H1 (cell line): ENCODE measurements at regions not wholly inside any gene's neighbourhood (a gene's known extent, or its start where the extent isn't known, plus 50 kb on each side); places are given as distances from the start of the nearest gene placed in this dataset.

ENCODE experiments used
- CTCF ChIA-PET: fragments of 300-600 bp; sonication (Branson Sonifier 250); formaldehyde crosslinking; loops from one replicate; lab custom pipeline; 2021; ENCODE audit not compliant: partially characterized antibody; lab: Charles Lee
- POLR2A ChIA-PET: fragments of 300-600 bp; sonication (Branson Sonifier 250); formaldehyde crosslinking; loops from one replicate; lab custom pipeline; 2021; ENCODE audit warnings: inconsistent platforms; ENCODE audit not compliant: partially characterized antibody; lab: Charles Lee
- DNase-seq, 2 experiments: peaks; one replicate each; pipeline versions ENCODE4 v3.0.0 to v3.0.0-alpha.2; 2010 to 2022; ENCODE audit warnings: low spot score in 2 of 2, low read depth in 1 of 2, mixed read lengths in 1 of 2
- FAIRE-seq: peaks from 2 replicates; lab custom pipeline; 2011; peaks lifted over from hg19 to GRCh38; lab: Jason Lieb, UNC
- H2AFZ ChIP-seq: 2 replicates; pipeline ENCODE4 v1.8.1; 2012; ENCODE audit warnings: low read length, inconsistent platforms
- H2AK5ac ChIP-seq: 2 replicates; pipeline ENCODE4 v1.6.1; 2013; ENCODE audit warnings: low read depth, low read length
- H2BK120ac ChIP-seq: replicated peaks from 2 replicates; pipeline ENCODE3; 2013; ENCODE audit warnings: low read depth, low read length, inconsistent platforms
- H2BK12ac ChIP-seq: 2 replicates; pipeline ENCODE4 v1.6.1; 2013; ENCODE audit warnings: low read depth, low read length
- H2BK15ac ChIP-seq: 2 replicates; pipeline ENCODE4 v1.6.1; 2013; ENCODE audit warnings: low read length
- H2BK20ac ChIP-seq: 2 replicates; pipeline ENCODE4 v1.6.1; 2013; ENCODE audit warnings: low read length
- H2BK5ac ChIP-seq: 2 replicates; pipeline ENCODE4 v1.6.1; 2013; ENCODE audit warnings: low read depth, low read length
- H3K14ac ChIP-seq: 2 replicates; pipeline ENCODE4 v1.6.1; 2013; ENCODE audit warnings: inconsistent platforms; ENCODE audit not compliant: insufficient read length
- H3K18ac ChIP-seq: 2 replicates; pipeline ENCODE4 v1.6.1; 2013; ENCODE audit warnings: low read length; ENCODE audit errors: extremely low read depth
- H3K23ac ChIP-seq: 2 replicates; pipeline ENCODE4 v1.6.1; 2013; ENCODE audit warnings: inconsistent platforms; ENCODE audit not compliant: insufficient read length
- H3K23me2 ChIP-seq: 2 replicates; pipeline ENCODE4 v1.6.1; 2013; ENCODE audit warnings: low read depth, low read length
- H3K27ac ChIP-seq: 2 replicates; pipeline ENCODE4 v1.6.1; 2011; ENCODE audit warnings: low read depth, low read length, inconsistent platforms
- H3K27me3 ChIP-seq, 4 experiments: replicated peaks in 1 of 4; 1 replicate in 1 of 4; 2 replicates in 3 of 4; pipeline versions ENCODE4 v1.6.1 to v1.8.1; 2011 to 2013; ENCODE audit warnings: low read length in 3 of 4, mild to moderate bottlenecking in 3 of 4, inconsistent platforms in 2 of 4, mixed read lengths in 2 of 4, moderate library complexity in 1 of 4; ENCODE audit not compliant: control insufficient read depth in 3 of 4, insufficient read depth in 3 of 4; ENCODE audit errors: extremely low read depth in 1 of 4
- H3K36me3 ChIP-seq, 4 experiments: 2 replicates each; pipeline versions ENCODE4 v1.6.1 to v1.8.1; 2011 to 2013; ENCODE audit warnings: mild to moderate bottlenecking in 4 of 4, low read length in 3 of 4, moderate library complexity in 2 of 4, control low read depth in 1 of 4, inconsistent platforms in 1 of 4; ENCODE audit not compliant: insufficient read depth in 4 of 4, control insufficient read depth in 2 of 4
- H3K4ac ChIP-seq: replicated peaks from 2 replicates; pipeline ENCODE3; 2013; ENCODE audit warnings: low read length, low read depth, mixed read lengths, inconsistent platforms; ENCODE audit not compliant: insufficient read length
- H3K4me1 ChIP-seq, 4 experiments: replicated peaks in 1 of 4; 1 replicate in 1 of 4; 2 replicates in 3 of 4; pipeline versions ENCODE4 v1.6.1 to v1.8.1; 2011 to 2013; ENCODE audit warnings: low read length in 3 of 4, inconsistent platforms in 2 of 4, mixed read lengths in 1 of 4; ENCODE audit not compliant: insufficient read depth in 4 of 4, control insufficient read depth in 3 of 4
- H3K4me2 ChIP-seq, 2 experiments: 2 replicates each; pipeline versions ENCODE4 v1.6.1 to v1.8.1; 2011 to 2013; ENCODE audit warnings: low read depth in 2 of 2, low read length in 2 of 2, control low read depth in 1 of 2, inconsistent platforms in 1 of 2, mild to moderate bottlenecking in 1 of 2; ENCODE audit not compliant: insufficient read depth in 1 of 2
- H3K4me3 ChIP-seq, 4 experiments: fragments of 200-600, 300-600 bp in 1 of 4; sonication (generic), shearing (Covaris generic), sonication (Bioruptor Twin) in 1 of 4; 2 replicates each; pipeline versions ENCODE4 v1.5.1 to v1.8.1; 2011 to 2016; ENCODE audit warnings: low read length in 4 of 4, low read depth in 3 of 4, control low read depth in 2 of 4, inconsistent platforms in 2 of 4, mild to moderate bottlenecking in 2 of 4, mixed read lengths in 1 of 4, moderate library complexity in 1 of 4; ENCODE audit not compliant: insufficient read depth in 2 of 4; ENCODE audit errors: extremely low read depth in 1 of 4
- H3K56ac ChIP-seq: replicated peaks from 2 replicates; pipeline ENCODE3; 2013; ENCODE audit warnings: low read depth, mild to moderate bottlenecking, mixed read lengths, low read length, inconsistent platforms; ENCODE audit not compliant: insufficient read length
- H3K79me1 ChIP-seq: 2 replicates; pipeline ENCODE4 v1.6.1; 2013; ENCODE audit warnings: low read depth, low read length, control low read depth
- H3K79me2 ChIP-seq, 2 experiments: 2 replicates each; pipeline versions ENCODE4 v1.6.1 to v1.8.1; 2012 to 2013; ENCODE audit warnings: low read length in 2 of 2, mild to moderate bottlenecking in 2 of 2, inconsistent platforms in 1 of 2; ENCODE audit not compliant: insufficient read depth in 2 of 2, control insufficient read depth in 1 of 2
- H3K9ac ChIP-seq, 4 experiments: replicated peaks in 1 of 4; 1 replicate in 1 of 4; 2 replicates in 3 of 4; pipeline versions ENCODE4 v1.6.1 to v1.8.1; 2011 to 2013; ENCODE audit warnings: low read depth in 3 of 4, low read length in 3 of 4, control low read depth in 2 of 4, mild to moderate bottlenecking in 2 of 4, moderate library complexity in 2 of 4, inconsistent platforms in 1 of 4; ENCODE audit errors: extremely low read depth in 1 of 4
- H3K9me3 ChIP-seq, 2 experiments: 2 replicates each; pipeline versions ENCODE4 v1.6.1 to v1.8.1; 2012 to 2013; ENCODE audit warnings: mild to moderate bottlenecking in 2 of 2, moderate library complexity in 2 of 2, control low read depth in 1 of 2, inconsistent platforms in 1 of 2, low read depth in 1 of 2, low read length in 1 of 2, mixed read lengths in 1 of 2; ENCODE audit not compliant: insufficient read depth in 2 of 2
- H4K20me1 ChIP-seq, 2 experiments: replicated peaks in 1 of 2; 2 replicates each; pipeline versions ENCODE3 to v1.8.1; 2011 to 2013; ENCODE audit warnings: inconsistent platforms in 2 of 2, low read length in 2 of 2, mild to moderate bottlenecking in 1 of 2; ENCODE audit not compliant: insufficient read depth in 2 of 2, control insufficient read depth in 1 of 2
- H4K5ac ChIP-seq: 2 replicates; pipeline ENCODE4 v1.6.1; 2013; ENCODE audit warnings: low read length, low read depth, mixed read lengths, inconsistent platforms; ENCODE audit not compliant: insufficient read length
- H4K8ac ChIP-seq: 2 replicates; pipeline ENCODE4 v1.8.0; 2013; ENCODE audit warnings: mild to moderate bottlenecking, moderate library complexity, low read length, inconsistent platforms; ENCODE audit not compliant: insufficient read depth; ENCODE audit errors: extremely low read depth
- H4K91ac ChIP-seq: replicated peaks from 2 replicates; pipeline ENCODE3; 2013; ENCODE audit warnings: low read length, mixed read lengths, inconsistent platforms; ENCODE audit not compliant: insufficient read length
- ASH2L ChIP-seq: fragments of 200-600, 300-600 bp; sonication (generic); IDR thresholded peaks from one replicate; pipeline ENCODE4 v1.7.1; 2017; ENCODE audit warnings: low read length
- CHD2 ChIP-seq: IDR thresholded peaks from 2 replicates; pipeline ENCODE4 v1.6.1; 2012; ENCODE audit warnings: low read length, improper control_type of control experiment
- CREB1 ChIP-seq: IDR thresholded peaks from 2 replicates; pipeline ENCODE4 v1.6.1; 2012; ENCODE audit warnings: inconsistent platforms
- EP300 ChIP-seq, 2 experiments: IDR thresholded peaks; 1 replicate in 1 of 2; 2 replicates in 1 of 2; pipeline ENCODE4 v1.6.1; 2011 to 2012; ENCODE audit warnings: low read depth in 2 of 2, low read length in 2 of 2, mild to moderate bottlenecking in 2 of 2, borderline replicate concordance in 1 of 2, inconsistent platforms in 1 of 2, moderate library complexity in 1 of 2
- EZH2 ChIP-seq: fragments of 200-600 bp; sonication (generic); IDR thresholded peaks from 2 replicates; pipeline ENCODE4 v1.7.1; 2012; ENCODE audit warnings: low read depth, mild to moderate bottlenecking, moderate library complexity, low read length, inconsistent platforms; ENCODE audit not compliant: severe bottlenecking
- HDAC2 ChIP-seq, 2 experiments: fragments of 300-600 bp in 1 of 2; sonication (generic) in 1 of 2; IDR thresholded peaks; 2 replicates each; pipeline ENCODE4 v1.6.1; 2011 to 2012; ENCODE audit warnings: low read depth in 2 of 2, low read length in 2 of 2, mild to moderate bottlenecking in 2 of 2, moderate library complexity in 2 of 2, borderline replicate concordance in 1 of 2, inconsistent platforms in 1 of 2
- JUN ChIP-seq: IDR thresholded peaks from 2 replicates; pipeline ENCODE4 v1.6.1; 2011; ENCODE audit warnings: low read depth, mild to moderate bottlenecking, improper control_type of control experiment, low read length
- RBBP5 ChIP-seq: IDR thresholded peaks from 2 replicates; pipeline ENCODE4 v1.7.1; 2012; ENCODE audit warnings: low read depth, mild to moderate bottlenecking, inconsistent platforms, low read length, moderate library complexity, borderline replicate concordance
- RNF2 ChIP-seq: fragments of 200-900, 300-1000 bp; sonication (generic); IDR thresholded peaks from 2 replicates; pipeline ENCODE4 v1.7.1; 2016; ENCODE audit warnings: borderline replicate concordance, low read depth, mild to moderate bottlenecking, antibody characterized with exemption, low read length; ENCODE audit not compliant: poor library complexity, severe bottlenecking; ENCODE audit errors: missing control alignments
- SIRT6 ChIP-seq: IDR thresholded peaks from one replicate; pipeline ENCODE4 v1.7.1; 2012; ENCODE audit warnings: low read length, inconsistent platforms
- SP1 ChIP-seq: IDR thresholded peaks from 2 replicates; pipeline ENCODE4 v1.6.1; 2011; ENCODE audit warnings: low read depth, low read length
- SUZ12 ChIP-seq: fragments of 200-600 bp; sonication (generic); IDR thresholded peaks from 2 replicates; pipeline ENCODE4 v1.6.1; 2012; ENCODE audit warnings: mild to moderate bottlenecking, inconsistent platforms, low read length, moderate library complexity, mixed read lengths
- TAF1 ChIP-seq: IDR thresholded peaks from 2 replicates; pipeline ENCODE4 v1.6.1; 2011; ENCODE audit warnings: mild to moderate bottlenecking, low read depth, low read length
- TAF7 ChIP-seq: optimal IDR thresholded peaks from 2 replicates; pipeline ENCODE3; 2011; ENCODE audit warnings: low read depth, mild to moderate bottlenecking, inconsistent platforms, low read length, moderate library complexity, borderline replicate concordance
- TBP ChIP-seq: IDR thresholded peaks from 2 replicates; pipeline ENCODE4 v1.6.1; 2011; ENCODE audit warnings: low read depth, low read length, improper control_type of control experiment
- TCF12 ChIP-seq: IDR thresholded peaks from 2 replicates; pipeline ENCODE4 v1.6.1; 2011; ENCODE audit warnings: low read depth, mild to moderate bottlenecking, low read length
- WGBS, 2 experiments: shearing (Covaris generic) in 1 of 2; methylation state at CpG; one replicate each; pipeline versions ENCODE4 v1.1.6 to v1.1.7; 2013 to 2015; ENCODE audit warnings: low lambda C conversion rate in 2 of 2, mixed read lengths in 2 of 2, inconsistent platforms in 1 of 2, low coverage in 1 of 2, missing lambda C conversion rate in 1 of 2; ENCODE audit not compliant: insufficient replicate concordance in 2 of 2, insufficient coverage in 1 of 2, insufficient read length in 1 of 2; ENCODE audit errors: extremely low coverage in 1 of 2, missing lambda C conversion rate in 1 of 2; 5-methylcytosine and 5-hydroxymethylcytosine counted together

- Histone ChIP-seq H3K4me1 (no peaks in the 10 kb centered on the region), H3K18ac (no peak overlapping the region), H4K91ac (no peak overlapping the region), H2BK12ac (no peak overlapping the region), H2BK120ac (no peak overlapping the region), H4K20me1 (no peaks in the 10 kb centered on the region), H3K9me3 (no peaks in the 10 kb centered on the region), H3K4ac (no peak overlapping the region), H3K4me2 (no peak overlapping the region), H2BK15ac (no peak overlapping the region), H3K79me1 (no peaks in the 10 kb centered on the region), H3K23ac (no peak overlapping the region), H3K36me3 (no peaks in the 10 kb centered on the region), H3K79me2 (no peaks in the 10 kb centered on the region), H3K27ac (no peak overlapping the region), H3K14ac (no peak overlapping the region), H4K5ac (no peak overlapping the region), H3K23me2 (no peaks in the 10 kb centered on the region), H3K27me3 (no peaks in the 10 kb centered on the region), H3K56ac (no peak overlapping the region), H2AFZ (no peak overlapping the region), H2AK5ac (no peak overlapping the region), H3K4me3 (no peak overlapping the region), H3K9ac (no peak overlapping the region), H4K8ac (no peak overlapping the region), H2BK20ac (no peak overlapping the region), H2BK5ac (no peak overlapping the region)
- FAIRE-seq: no peak
- no peak for DNase-seq
- ChIA-PET POLR2A (no interaction called here), CTCF (no interaction called here)
- WGBS, 2 experiments: 86% methylated on average over 1 of the region's 1 CpG; no CpG with 5 or more reads in 1 of the 2 experiments
- no peak for TF ChIP-seq SUZ12
- TF ChIP-seq HDAC2 (IDR thresholded peaks at IDR 0.05; ENCODE audit: borderline replicate concordance in 1 of 2, low read depth in 2 of 2, low read length in 2 of 2): no peak
- TF ChIP-seq RBBP5: no peak
- TF ChIP-seq TBP: no peak
- no peak for TF ChIP-seq CHD2
- TF ChIP-seq JUN: no peak
- TF ChIP-seq SIRT6: no peak
- TF ChIP-seq EP300 (IDR thresholded peaks at IDR 0.05; ENCODE audit: borderline replicate concordance in 1 of 2, low read depth in 2 of 2, low read length in 2 of 2): no peak
- TF ChIP-seq TCF12: no peak
- no peak for TF ChIP-seq ASH2L
- no peak for TF ChIP-seq CREB1
- no peak for TF ChIP-seq SP1
- no peak for TF ChIP-seq TAF1
- TF ChIP-seq EZH2: no peak
- TF ChIP-seq RNF2: no peak
- TF ChIP-seq TAF7: no peak
Observed at GRCh38 chr6:140228491-140228890, 854.0 kb upstream of the CITED2 start.
